AG09309 (cell line): ENCODE measurements at regions not wholly inside any gene's neighbourhood (a gene's known extent, or its start where the extent isn't known, plus 50 kb on each side); places are given as distances from the start of the nearest gene placed in this dataset.
A peak's percentile ranks its signal among the peaks of the same experiment; 100 is the strongest.

ENCODE experiments used
- DNase-seq: peaks from one replicate; pipeline ENCODE4 v3.0.0-alpha.2; 2010; ENCODE audit warnings: low read depth
- H3K4me3 ChIP-seq: 2 replicates; pipeline ENCODE4 v1.5.1; 2011; ENCODE audit warnings: mild to moderate bottlenecking, low read depth, low read length, moderate library complexity; ENCODE audit not compliant: control insufficient read depth
- CTCF ChIP-seq: IDR thresholded peaks from 2 replicates; pipeline ENCODE4 v1.5.1; 2011; ENCODE audit warnings: mild to moderate bottlenecking, low read depth, low read length, inconsistent platforms; ENCODE audit not compliant: insufficient read depth, control insufficient read depth; ENCODE audit errors: missing control alignments

- TF ChIP-seq CTCF: no peak
- DNase-seq: no peak
- no peak overlapping the region for H3K4me3 ChIP-seq
These were observed 70.1 kb downstream of the ZNF330 start for GRCh38 chr4:141290771-141291170.

- no peak for TF ChIP-seq CTCF
- H3K4me3 ChIP-seq: no peak overlapping the region
- no peak for DNase-seq
These were observed 73.6 kb downstream of the ZNF330 start for GRCh38 chr4:141294306-141294705.

- H3K4me3 ChIP-seq: no peak overlapping the region
- no peak for TF ChIP-seq CTCF
- no peak for DNase-seq
These were observed 80.5 kb downstream of the ZNF330 start for GRCh38 chr4:141301216-141301615.

DNA sequence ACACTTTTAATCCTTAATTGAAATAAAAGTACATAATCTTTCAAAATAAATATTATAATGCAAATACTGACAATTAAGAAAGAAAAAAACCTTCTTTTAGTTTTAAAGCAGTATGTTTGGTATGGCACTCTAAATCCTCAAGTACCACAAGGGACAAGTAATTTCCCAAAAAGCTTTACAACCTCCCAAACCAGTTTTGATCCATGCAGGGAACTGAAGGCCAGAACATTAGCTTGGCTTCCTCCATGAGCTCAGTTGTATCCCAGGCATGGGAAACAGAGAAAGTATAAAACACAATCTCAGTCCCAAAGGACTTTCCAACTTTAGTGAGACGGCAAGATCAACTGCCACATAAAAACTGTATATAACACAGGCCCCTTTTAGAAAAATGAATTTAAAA is 82.2 kb downstream of the ZNF330 start:
- no peak for DNase-seq
- H3K4me3 ChIP-seq: no peak overlapping the region
- no peak for TF ChIP-seq CTCF

DNA sequence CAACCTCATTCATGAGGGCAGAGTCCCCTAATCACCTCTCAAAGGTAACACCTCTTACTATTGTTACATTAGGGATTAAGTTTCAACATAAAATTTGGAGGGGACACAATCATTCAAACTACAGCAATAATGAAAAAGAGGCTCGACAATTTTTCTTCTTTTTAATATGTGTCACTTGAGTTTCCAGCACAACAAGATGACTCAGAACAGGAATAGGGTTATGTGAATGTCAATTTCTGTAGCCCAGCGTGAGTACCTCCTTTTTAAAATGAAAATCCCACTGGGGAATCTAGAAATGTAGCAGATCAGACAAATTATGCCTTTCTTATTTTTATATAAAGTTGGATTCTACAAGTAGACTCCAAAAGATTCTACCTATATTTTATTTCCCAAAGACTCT is 83.7 kb downstream of the ZNF330 start:
- H3K4me3 ChIP-seq: no peak overlapping the region
- DNase-seq: no peak
- no peak for TF ChIP-seq CTCF

GRCh38 chr4:141306331-141306730 is 85.6 kb downstream of the ZNF330 start:
- H3K4me3 ChIP-seq: no peak overlapping the region
- DNase-seq: no peak
- TF ChIP-seq CTCF: no peak

DNA sequence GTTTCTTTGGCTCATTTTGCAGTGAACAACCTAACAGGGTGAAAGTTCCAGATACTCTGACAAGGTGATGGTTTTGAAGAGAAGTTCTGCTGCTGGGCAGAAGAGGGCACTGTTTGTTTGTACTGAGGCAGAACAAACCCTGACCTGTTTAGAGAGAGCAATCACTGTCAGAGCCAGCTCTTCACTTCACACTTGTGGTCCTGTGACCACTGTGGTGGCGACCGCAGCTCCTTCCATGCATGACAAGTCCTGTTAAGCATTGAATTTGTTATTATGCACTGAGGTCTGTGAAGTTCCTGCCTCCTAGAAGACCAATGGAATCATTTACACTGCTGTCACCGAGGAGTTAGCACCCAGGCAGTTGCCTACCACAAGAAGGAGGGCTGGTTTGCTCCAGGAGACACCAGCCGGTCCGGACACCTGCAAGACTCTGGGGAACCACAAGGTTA is 86.6 kb downstream of the ZNF330 start:
- peak; percentile 91 for TF ChIP-seq CTCF
- peak; percentile 47 for DNase-seq
- no peak overlapping the region for H3K4me3 ChIP-seq
